ENCODE measurements at regions not wholly inside any gene's neighbourhood (a gene's known extent, or its start where the extent isn't known, plus 50 kb on each side); places are given as distances from the start of the nearest gene placed in this dataset.

- no peaks in the 10 kb centered on the region for H3K9me3 ChIP-seq
- DNase-seq (ENCODE audit: low read depth in 1 of 2, low spot score in 1 of 2): no peak
- no peak overlapping the region for H3K4me3 ChIP-seq
- H3K4me1 ChIP-seq: no peaks in the 10 kb centered on the region
- TF ChIP-seq ESRRA (IDR thresholded peaks at IDR 0.05; ENCODE audit: borderline replicate concordance, low read length) (no peak), HOXB13 (CRISPR knock-in tag; IDR thresholded peaks at IDR 0.05; ENCODE audit: low read depth) (no peak), HOXB5 (CRISPR knock-in tag; IDR thresholded peaks at IDR 0.05) (no peak), FOXS1 (CRISPR knock-in tag; IDR thresholded peaks at IDR 0.05) (no peak), RARB (CRISPR knock-in tag; IDR thresholded peaks at IDR 0.05) (no peak), NFE2L2 (conservative IDR thresholded peaks at IDR 0.05; ENCODE audit: low read length) (no peak), CHD4 (IDR thresholded peaks at IDR 0.05; ENCODE audit: borderline replicate concordance) (no peak), JUNB (IDR thresholded peaks at IDR 0.05) (no peak), MAZ (IDR thresholded peaks at IDR 0.05; ENCODE audit: borderline replicate concordance, low read depth, low read length) (no peak), NPAS2 (CRISPR knock-in tag; IDR thresholded peaks at IDR 0.05; ENCODE audit: borderline replicate concordance) (no peak), CBX2 (IDR thresholded peaks at IDR 0.05; ENCODE audit: borderline replicate concordance, low read depth) (no peak)
- FAIRE-seq: no peak
- no peak for ATAC-seq
- WGBS (ENCODE audit: missing lambda C conversion rate): 85% methylated on average over 5 of the region's 5 CpGs
- POLR2A ChIA-PET: no interaction called here
- CTCF ChIA-PET: no interaction called here
- no peak overlapping the region for H3K27ac ChIP-seq
- H3K4me2 ChIP-seq: no peak overlapping the region
Measured at GRCh38 chr3:187801152-187801551, 55.9 kb upstream of the BCL6 start.

GRCh38 chr3:187802203-187802927, 57.1 kb upstream of the BCL6 start:
- POLR2A ChIA-PET: no interaction called here
- TF ChIP-seq MAFK (IDR thresholded peaks at IDR 0.05; ENCODE audit: partially characterized antibody) (no peak), BHLHE40 (IDR thresholded peaks at IDR 0.05; ENCODE audit: low read depth, low read length) (no peak), NFE2L2 (conservative IDR thresholded peaks at IDR 0.05; ENCODE audit: low read length) (no peak), ATOH8 (CRISPR knock-in tag; IDR thresholded peaks at IDR 0.05; ENCODE audit: low read depth) (no peak), PBX3 (IDR thresholded peaks at IDR 0.05) (no peak), HOXA7 (CRISPR knock-in tag; IDR thresholded peaks at IDR 0.05) (no peak), ZNF302 (CRISPR knock-in tag; IDR thresholded peaks at IDR 0.05) (no peak)
- Histone ChIP-seq H3K4me3 (no peak overlapping the region), H3K27ac (no peak overlapping the region), H3K4me1 (no peaks in the 10 kb centered on the region), H3K9me3 (no peaks in the 10 kb centered on the region), H3K4me2 (no peak overlapping the region)
- WGBS (ENCODE audit: missing lambda C conversion rate): 80% methylated on average over 7 of the region's 7 CpGs
- CTCF ChIA-PET: no interaction called here
- FAIRE-seq (no peak), ATAC-seq (no peak), DNase-seq (ENCODE audit: low read depth in 1 of 2, low spot score in 1 of 2) (no peak)

- no peaks in the 10 kb centered on the region for H3K9me3 ChIP-seq
- POLR2A ChIA-PET: no interaction called here
- no peak overlapping the region for H3K4me2 ChIP-seq
- no peak for TF ChIP-seq RNF2 (IDR thresholded peaks at IDR 0.05; ENCODE audit: borderline replicate concordance, low read depth)
- no peak for TF ChIP-seq USF2 (IDR thresholded peaks at IDR 0.05)
- no peak for TF ChIP-seq MAX (IDR thresholded peaks at IDR 0.05)
- TF ChIP-seq CBX8 (IDR thresholded peaks at IDR 0.05): no peak
- TF ChIP-seq EHMT2 (IDR thresholded peaks at IDR 0.05; ENCODE audit: low read depth): no peak
- no peak for TF ChIP-seq HOXB5 (CRISPR knock-in tag; IDR thresholded peaks at IDR 0.05)
- no peak for TF ChIP-seq MAFK (IDR thresholded peaks at IDR 0.05; ENCODE audit: partially characterized antibody)
- TF ChIP-seq CTCF (IDR thresholded peaks at IDR 0.05): no peak
- TF ChIP-seq TFCP2L1 (CRISPR knock-in tag; IDR thresholded peaks at IDR 0.05): no peak
- TF ChIP-seq EP300 (IDR thresholded peaks at IDR 0.05): no peak
- no peak for TF ChIP-seq NPAS2 (CRISPR knock-in tag; IDR thresholded peaks at IDR 0.05; ENCODE audit: borderline replicate concordance)
- TF ChIP-seq KDM1A (IDR thresholded peaks at IDR 0.05; ENCODE audit: low read depth): no peak
- TF ChIP-seq KDM5A (IDR thresholded peaks at IDR 0.05): no peak
- TF ChIP-seq FOSL2 (IDR thresholded peaks at IDR 0.05): no peak
- no peak for TF ChIP-seq FOSL2 (CRISPR knock-in tag; IDR thresholded peaks at IDR 0.05)
- no peak for TF ChIP-seq HOXA7 (CRISPR knock-in tag; IDR thresholded peaks at IDR 0.05)
- 88% methylated on average over 9 of the region's 9 CpGs for WGBS (ENCODE audit: missing lambda C conversion rate)
- no peaks in the 10 kb centered on the region for H3K4me1 ChIP-seq
- CTCF ChIA-PET: no interaction called here
- H3K4me3 ChIP-seq: no peak overlapping the region
- no peak for DNase-seq (ENCODE audit: low read depth in 1 of 2, low spot score in 1 of 2)
- ATAC-seq: no peak
- H3K27ac ChIP-seq: no peak overlapping the region
- no peak for FAIRE-seq
Measured at GRCh38 chr3:187802928-187803259, 57.6 kb upstream of the BCL6 start.

Data from A549 (cell line).